Upper lobe of left lung (tissue), 4 donors: ENCODE measurements at regions not wholly inside any gene's neighbourhood (a gene's known extent, or its start where the extent isn't known, plus 50 kb on each side); places are given as distances from the start of the nearest gene placed in this dataset.

Experiments
- CTCF ChIP-seq, 6 experiments: fragments of 450-650 bp in 4 of 6; fragments of 200-600 bp in 2 of 6; sonication (generic) in 2 of 6; IDR thresholded peaks; one replicate each; pipeline ENCODE4 v1.5.1; 2016 to 2019; ENCODE audit warnings: antibody characterized with exemption in 6 of 6
- POLR2A ChIP-seq, 4 donors: fragments of 450-650 bp; IDR thresholded peaks; one replicate each; pipeline ENCODE4 v1.5.1; 2016 to 2017; ENCODE audit warnings: antibody characterized with exemption in 4 of 4, mild to moderate bottlenecking in 2 of 4

GRCh38 chr5:168239325-168239724 is 52.1 kb upstream of the WWC1 start:
- TF ChIP-seq CTCF (IDR thresholded peaks at IDR 0.05) (no peak), POLR2A (IDR thresholded peaks at IDR 0.05) (no peak)
